GM21825 (cell line): ENCODE measurements at regions not wholly inside any gene's neighbourhood (a gene's known extent, or its start where the extent isn't known, plus 50 kb on each side); places are given as distances from the start of the nearest gene placed in this dataset.
"Not testable (repeated sequence)": the region's sequence is repeated elsewhere in the genome, so short reads cannot be mapped to it uniquely, and the experiment has no call there.

Experiments
- ATAC-seq: cut with Tn5 transposase; IDR thresholded peaks from one replicate; pipeline ENCODE4 v1.9.1; 2021; ENCODE audit warnings: mild to moderate bottlenecking, moderate library complexity; ENCODE audit not compliant: unreplicated experiment

GRCh38 chr1:96865731-96866685 is 144.4 kb downstream of the PTBP2 start:
- ATAC-seq: no peak

- ATAC-seq: no peak
These were observed 151.2 kb downstream of the PTBP2 start for GRCh38 chr1:96872757-96873156.

- no peak for ATAC-seq
These were observed 157.1 kb downstream of the PTBP2 start for GRCh38 chr1:96878640-96879039.

- ATAC-seq: no peak
These were observed 159.0 kb downstream of the PTBP2 start for GRCh38 chr1:96880626-96881025.

GRCh38 chr1:96882096-96882495 is 160.5 kb downstream of the PTBP2 start:
- ATAC-seq: no peak

GRCh38 chr1:96886474-96886873 is 164.9 kb downstream of the PTBP2 start:
- no peak for ATAC-seq

- no peak for ATAC-seq
These were observed 165.9 kb downstream of the PTBP2 start for GRCh38 chr1:96887501-96887900.

GRCh38 chr1:96901783-96902363 is 180.3 kb downstream of the PTBP2 start:
- ATAC-seq: no peak

GRCh38 chr1:96912248-96912647 is 190.7 kb downstream of the PTBP2 start:
- no peak for ATAC-seq

- not testable (repeated sequence) for ATAC-seq
These were observed 194.1 kb downstream of the PTBP2 start for GRCh38 chr1:96915701-96916100.

- no peak for ATAC-seq
These were observed 196.8 kb downstream of the PTBP2 start for GRCh38 chr1:96918406-96918805.

- no peak for ATAC-seq
These were observed 200.6 kb downstream of the PTBP2 start for GRCh38 chr1:96922181-96922580.

- ATAC-seq: no peak
These were observed 202.2 kb downstream of the PTBP2 start for GRCh38 chr1:96923753-96924152.

- no peak for ATAC-seq
These were observed 204.6 kb downstream of the PTBP2 start for GRCh38 chr1:96926176-96926575.

- no peak for ATAC-seq
These were observed 205.5 kb downstream of the PTBP2 start for GRCh38 chr1:96927125-96927524.

- ATAC-seq: no peak
These were observed 209.6 kb downstream of the PTBP2 start for GRCh38 chr1:96931136-96931535.

- no peak for ATAC-seq
These were observed 212.7 kb downstream of the PTBP2 start for GRCh38 chr1:96934282-96934681.

- ATAC-seq: no peak
These were observed 223.0 kb downstream of the PTBP2 start for GRCh38 chr1:96944432-96945092.

GRCh38 chr1:96945509-96946084 is 224.0 kb downstream of the PTBP2 start:
- ATAC-seq: no peak

GRCh38 chr1:96955307-96956012 is 233.9 kb downstream of the PTBP2 start:
- no peak for ATAC-seq

- ATAC-seq: no peak
These were observed 240.6 kb downstream of the PTBP2 start for GRCh38 chr1:96962216-96962615.
